AG09309 (cell line): ENCODE measurements at regions not wholly inside any gene's neighbourhood (a gene's known extent, or its start where the extent isn't known, plus 50 kb on each side); places are given as distances from the start of the nearest gene placed in this dataset.
"Not testable (repeated sequence)": the region's sequence is repeated elsewhere in the genome, so short reads cannot be mapped to it uniquely, and the experiment has no call there.

ENCODE experiments used
- DNase-seq: peaks from one replicate; pipeline ENCODE4 v3.0.0-alpha.2; 2010; ENCODE audit warnings: low read depth
- H3K4me3 ChIP-seq: 2 replicates; pipeline ENCODE4 v1.5.1; 2011; ENCODE audit warnings: mild to moderate bottlenecking, low read depth, low read length, moderate library complexity; ENCODE audit not compliant: control insufficient read depth
- TF ChIP-seq, protein P1 (sequence below): IDR thresholded peaks from 2 replicates; pipeline ENCODE4 v1.5.1; 2011; ENCODE audit warnings: mild to moderate bottlenecking, low read depth, low read length, inconsistent platforms; ENCODE audit not compliant: insufficient read depth, control insufficient read depth; ENCODE audit errors: missing control alignments

DNA sequence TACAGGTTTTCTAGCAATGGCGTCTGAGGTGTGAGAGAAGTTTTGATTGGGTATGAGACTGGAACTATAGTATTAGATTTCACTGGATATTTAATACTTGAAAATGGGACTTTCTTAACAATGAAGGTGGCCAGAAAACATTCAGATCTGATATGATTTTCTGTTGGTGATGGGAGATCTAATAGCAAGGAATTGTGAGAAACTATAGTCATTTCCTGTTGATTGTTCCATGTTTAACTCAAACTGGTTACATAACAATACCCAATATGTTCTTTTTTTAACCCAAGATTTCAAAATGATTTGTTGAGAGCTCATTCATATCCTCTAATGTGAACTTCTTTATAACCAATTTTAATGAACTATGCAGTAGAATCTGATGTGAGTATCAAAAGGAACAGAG, 793.2 kb upstream of the RGMB start:
- TF ChIP-seq, protein P1, sequence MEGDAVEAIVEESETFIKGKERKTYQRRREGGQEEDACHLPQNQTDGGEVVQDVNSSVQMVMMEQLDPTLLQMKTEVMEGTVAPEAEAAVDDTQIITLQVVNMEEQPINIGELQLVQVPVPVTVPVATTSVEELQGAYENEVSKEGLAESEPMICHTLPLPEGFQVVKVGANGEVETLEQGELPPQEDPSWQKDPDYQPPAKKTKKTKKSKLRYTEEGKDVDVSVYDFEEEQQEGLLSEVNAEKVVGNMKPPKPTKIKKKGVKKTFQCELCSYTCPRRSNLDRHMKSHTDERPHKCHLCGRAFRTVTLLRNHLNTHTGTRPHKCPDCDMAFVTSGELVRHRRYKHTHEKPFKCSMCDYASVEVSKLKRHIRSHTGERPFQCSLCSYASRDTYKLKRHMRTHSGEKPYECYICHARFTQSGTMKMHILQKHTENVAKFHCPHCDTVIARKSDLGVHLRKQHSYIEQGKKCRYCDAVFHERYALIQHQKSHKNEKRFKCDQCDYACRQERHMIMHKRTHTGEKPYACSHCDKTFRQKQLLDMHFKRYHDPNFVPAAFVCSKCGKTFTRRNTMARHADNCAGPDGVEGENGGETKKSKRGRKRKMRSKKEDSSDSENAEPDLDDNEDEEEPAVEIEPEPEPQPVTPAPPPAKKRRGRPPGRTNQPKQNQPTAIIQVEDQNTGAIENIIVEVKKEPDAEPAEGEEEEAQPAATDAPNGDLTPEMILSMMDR: no peak
- no peak for DNase-seq
- no peak overlapping the region for H3K4me3 ChIP-seq

DNA sequence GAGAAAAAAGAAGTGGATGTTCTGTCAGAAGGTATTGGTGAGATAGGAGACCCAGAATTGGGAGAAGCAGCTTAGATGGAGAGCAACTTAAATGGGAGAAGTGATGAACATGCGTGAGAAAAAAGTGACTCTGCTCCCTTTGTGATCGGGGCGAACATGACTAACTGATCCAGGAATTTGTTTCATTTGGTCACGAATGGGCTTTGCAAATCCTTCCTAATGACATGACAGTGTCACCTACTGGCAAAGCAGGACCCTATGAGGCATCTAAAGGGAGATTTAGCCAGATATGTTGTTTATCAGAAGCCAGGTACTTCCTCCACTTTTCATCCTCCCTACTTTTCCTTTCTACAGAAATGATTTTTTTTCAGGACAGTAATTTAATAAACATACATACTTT, 787.4 kb upstream of the RGMB start:
- TF ChIP-seq, protein P1: no peak
- DNase-seq: peak; percentile 28
- H3K4me3 ChIP-seq: no peak overlapping the region

DNA sequence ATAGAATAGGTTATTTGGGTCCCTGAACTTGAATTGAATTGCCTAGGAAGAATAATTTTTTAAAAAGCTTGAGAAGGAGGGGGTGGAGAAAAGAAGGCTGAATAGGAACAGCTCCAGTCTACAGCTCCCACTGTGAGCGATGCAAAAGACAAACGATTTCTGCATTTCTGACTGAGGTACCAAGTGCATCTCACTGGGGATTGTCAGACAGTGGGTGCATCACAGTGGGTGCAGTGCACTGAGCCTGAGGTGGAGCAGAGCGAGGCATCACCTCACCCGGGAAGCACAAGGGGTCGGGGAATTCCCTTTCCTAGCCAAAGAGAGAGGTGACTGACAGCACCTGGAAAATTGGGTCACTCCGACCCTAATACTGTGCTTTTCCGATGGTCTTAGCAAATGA, 782.2 kb upstream of the RGMB start:
- TF ChIP-seq, protein P1: no peak

DNA sequence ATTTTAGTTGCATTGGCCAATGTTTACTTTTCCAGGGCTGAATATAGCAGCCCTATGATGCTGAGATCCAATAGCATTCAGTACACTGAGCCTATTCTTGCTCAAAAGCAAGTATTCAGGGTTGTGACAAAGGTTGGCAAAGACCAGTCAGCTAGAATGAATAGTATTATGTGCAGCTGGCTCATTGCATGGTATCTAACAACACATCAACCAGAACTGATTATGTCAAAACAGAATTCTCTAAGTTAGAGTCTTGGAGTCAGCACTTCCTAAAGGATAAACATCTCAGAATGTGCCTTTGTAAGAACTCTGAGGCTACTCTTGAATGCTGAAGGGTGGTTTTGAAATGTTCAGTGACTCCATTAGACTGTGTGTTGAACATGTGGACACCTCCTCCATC, 774.5 kb upstream of the RGMB start:
- TF ChIP-seq, protein P1: no peak
- DNase-seq: no peak
- no peak overlapping the region for H3K4me3 ChIP-seq

More for the DNA sequence above, 782.2 kb upstream of the RGMB start:
- no peak for DNase-seq
- H3K4me3 ChIP-seq: no peak overlapping the region

DNA sequence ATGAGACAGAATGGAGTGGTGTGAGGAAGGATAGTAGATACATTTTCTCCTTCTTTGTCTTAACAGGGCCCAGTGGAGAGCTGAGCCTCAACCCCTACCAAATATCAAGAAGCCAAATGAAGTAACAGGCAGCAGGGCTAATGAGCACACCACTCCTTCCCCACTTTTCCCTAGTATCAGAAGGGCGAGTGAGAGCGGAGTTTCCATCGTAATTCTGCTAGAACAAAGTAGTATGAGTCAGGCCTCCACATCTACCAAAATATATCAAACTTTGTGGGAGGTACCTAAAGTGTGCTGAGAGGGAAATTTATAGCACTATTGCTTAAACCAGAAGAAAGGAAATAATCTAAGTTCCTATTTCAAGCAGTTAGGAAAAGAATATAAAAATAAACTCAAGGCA, 769.0 kb upstream of the RGMB start:
- TF ChIP-seq, protein P1: no peak
- no peak for DNase-seq
- H3K4me3 ChIP-seq: no peak overlapping the region

DNA sequence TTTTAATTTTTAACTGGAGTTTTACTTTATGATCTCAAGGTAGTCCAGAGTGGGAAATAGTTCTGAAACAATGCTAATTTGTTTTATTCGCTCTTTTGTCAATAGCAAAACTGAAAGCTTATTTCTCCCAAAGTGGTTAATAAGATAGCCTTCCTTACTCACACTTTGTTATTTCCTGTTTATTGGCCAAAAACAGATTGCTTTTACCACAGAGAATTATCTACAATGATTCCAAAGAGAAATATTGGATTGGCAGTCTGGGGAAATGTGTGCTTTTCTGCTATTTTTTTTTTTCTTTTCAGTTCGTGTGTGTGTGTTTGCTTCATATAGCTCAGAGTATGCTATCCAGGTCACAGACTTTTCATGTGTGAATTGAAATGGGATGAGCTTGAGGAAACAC, 756.7 kb upstream of the RGMB start:
- TF ChIP-seq, protein P1: no peak
- no peak for DNase-seq
- no peak overlapping the region for H3K4me3 ChIP-seq

DNA sequence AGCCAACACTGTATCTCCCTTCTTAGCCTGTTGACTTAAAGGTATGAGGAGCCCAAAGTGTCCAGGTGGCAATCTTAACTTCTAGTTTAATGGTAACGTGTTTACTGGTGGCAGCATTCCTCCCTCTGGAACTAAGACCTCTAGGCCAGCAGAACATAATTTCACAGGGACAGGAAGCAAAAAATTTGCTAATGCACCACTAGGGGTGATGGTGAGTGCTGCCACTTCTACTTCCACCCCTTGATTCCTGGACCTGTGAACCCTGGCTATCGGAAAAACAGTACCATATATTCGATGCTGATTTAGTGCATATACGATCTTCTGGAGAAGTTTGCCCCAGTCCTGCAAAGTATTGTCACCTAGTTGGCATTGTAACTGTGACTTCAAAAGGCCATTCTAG, 743.2 kb upstream of the RGMB start:
- not testable (repeated sequence) for H3K4me3 ChIP-seq, DNase-seq
- TF ChIP-seq, protein P1: peak; percentile 13

DNA sequence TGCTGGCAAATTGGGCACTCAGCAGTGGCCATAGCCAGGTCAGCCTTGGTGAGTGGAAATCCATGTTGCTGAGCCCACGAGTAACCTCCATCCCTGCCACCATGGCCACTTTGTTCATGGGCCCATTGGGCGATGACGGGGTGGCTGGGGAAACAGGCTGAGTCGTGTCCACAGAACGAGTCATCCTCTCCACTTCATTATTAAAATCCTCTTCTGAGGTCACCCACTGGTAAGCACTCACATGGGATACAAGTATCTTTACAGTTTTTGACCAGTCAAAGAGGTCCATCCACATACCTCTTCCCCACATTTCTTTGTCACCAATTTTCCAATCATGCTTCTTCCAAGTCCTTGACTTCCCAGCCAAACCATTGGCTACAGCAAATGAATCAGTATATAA, 742.4 kb upstream of the RGMB start:
- DNase-seq, H3K4me3 ChIP-seq: not testable (repeated sequence)
